GM21390 (cell line): ENCODE measurements at regions not wholly inside any gene's neighbourhood (a gene's known extent, or its start where the extent isn't known, plus 50 kb on each side); places are given as distances from the start of the nearest gene placed in this dataset.

Experiments
- ATAC-seq: cut with Tn5 transposase; IDR thresholded peaks from one replicate; pipeline ENCODE4 v1.9.1; 2021; ENCODE audit not compliant: unreplicated experiment

DNA sequence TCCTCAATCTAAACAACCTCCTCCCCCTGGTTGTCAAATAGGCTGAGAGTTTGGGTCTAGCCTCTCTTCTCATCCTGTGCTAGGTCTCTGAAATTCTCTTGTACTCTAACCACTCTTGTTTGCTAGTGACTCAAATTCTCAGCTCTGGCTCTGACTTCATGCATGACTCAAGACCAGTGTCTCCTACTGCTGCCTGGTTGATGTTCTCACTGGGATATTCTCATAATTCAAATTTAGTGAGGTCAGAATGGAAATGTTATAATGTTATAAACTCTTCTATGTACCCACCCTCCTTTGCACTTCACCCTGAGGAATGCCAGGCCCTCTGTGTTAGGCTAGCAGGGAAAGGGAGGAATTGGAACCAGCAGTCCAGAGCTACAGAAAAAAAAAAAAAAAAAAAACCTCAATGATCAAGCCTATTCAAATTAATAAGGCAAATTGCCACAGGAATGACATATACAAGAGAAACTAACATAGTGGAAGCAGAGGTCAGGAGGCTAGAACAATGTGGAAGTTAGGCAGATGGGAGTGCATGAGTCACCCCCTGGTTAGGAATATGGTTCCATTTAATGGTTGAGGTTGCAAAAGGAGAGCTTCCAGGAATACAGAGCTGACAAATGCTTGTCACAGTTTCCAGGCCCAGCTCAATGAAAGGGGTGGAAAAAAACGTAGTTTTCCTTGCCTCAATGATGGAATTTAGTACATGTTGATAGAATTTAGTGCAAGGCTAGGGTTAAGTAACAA lies 459.5 kb downstream of the RMST start:
- no peak for ATAC-seq

DNA sequence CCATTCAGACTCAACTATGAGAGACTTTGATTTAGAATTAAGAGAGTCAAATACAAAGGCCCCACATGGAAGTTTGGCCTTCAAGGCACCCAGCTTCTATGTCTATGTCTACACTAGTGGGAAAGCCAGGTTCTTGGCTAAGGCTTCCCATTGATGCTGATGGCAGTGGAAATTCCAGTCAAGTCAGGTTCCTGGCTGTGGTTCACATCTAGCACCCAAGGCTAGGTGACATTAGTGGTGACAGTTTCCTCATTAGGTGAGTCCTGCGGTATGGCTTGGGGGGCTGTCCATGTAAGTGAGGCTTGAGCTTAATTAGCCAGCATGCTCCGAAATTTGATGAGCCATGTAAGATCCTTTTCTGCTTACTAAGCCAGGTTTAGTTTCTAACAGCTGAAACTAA lies 460.9 kb downstream of the RMST start:
- no peak for ATAC-seq

DNA sequence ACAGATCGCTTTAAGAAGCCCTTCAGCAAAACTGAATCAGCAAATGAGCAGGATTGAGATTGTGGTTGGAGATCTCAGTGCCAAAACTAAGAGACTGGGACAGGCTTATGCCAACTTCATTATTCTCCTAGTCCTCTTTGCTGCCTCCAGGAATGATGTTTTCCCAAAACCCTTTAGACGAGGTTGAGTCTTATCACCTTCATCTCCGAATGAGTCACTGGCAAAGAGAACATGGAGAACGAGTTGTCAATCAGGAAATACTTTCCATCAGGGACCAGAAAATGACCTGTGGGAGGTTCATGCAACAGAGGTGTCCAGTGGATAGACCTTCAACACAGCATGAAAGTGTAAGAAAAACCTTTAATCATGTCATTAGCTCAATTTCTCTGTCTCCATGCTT lies 461.5 kb downstream of the RMST start:
- no peak for ATAC-seq

DNA sequence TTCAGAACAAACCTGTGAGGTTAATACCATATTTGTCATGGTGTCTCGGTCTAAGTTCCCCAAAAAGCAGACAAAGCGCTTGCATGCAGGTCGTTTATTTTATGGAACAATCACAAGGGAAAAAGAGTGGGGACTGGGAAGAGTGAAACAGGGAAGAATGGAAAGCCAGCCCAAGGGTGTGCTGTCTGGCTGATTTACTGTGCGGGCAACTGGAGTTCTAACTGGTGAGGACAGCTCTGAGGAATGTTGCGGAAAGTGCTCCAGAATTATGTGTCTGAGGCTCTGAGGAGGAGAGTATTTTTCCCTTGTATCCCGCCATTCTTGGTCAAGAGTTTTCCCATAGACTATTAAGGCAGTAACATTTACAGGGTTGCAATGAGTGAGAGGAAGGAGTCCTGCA lies 465.4 kb downstream of the RMST start:
- ATAC-seq = no peak

DNA sequence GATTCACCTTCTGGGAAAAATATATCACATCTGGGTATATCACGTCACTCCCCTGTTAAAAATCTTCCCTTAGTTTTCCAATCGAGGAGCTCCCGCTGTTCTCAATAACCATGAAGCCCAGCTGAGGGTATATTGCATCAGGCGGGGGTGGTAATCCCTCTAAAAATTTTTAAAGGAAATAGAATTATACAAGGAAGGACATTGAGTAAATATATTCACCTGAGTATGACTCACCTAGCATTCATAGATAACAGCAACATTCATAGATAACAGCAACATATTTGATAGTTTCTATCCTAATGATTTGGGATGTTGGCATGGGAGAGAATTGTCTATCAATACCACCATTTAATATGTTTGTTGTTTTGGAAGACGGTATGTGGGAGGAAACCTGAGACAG lies 473.6 kb downstream of the RMST start:
- no peak for ATAC-seq

DNA sequence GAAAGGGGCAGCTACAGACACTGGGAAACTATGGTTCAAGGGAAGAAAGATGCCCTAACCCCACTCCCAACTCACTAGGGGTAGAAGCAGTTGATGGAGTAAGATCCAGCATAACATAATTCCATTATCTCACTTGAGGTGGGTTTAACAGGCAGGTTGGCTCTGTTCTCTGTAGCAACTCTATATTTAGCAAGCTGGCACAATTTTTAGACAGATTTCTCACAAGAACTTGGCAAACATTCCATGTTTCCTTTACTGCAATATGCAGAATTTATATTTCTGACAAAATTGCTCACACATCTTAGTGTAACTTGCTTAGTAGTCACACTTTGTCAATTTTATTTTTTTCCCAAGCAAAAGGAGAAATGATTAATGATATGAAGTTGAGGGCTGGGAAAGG lies 475.4 kb downstream of the RMST start:
- ATAC-seq = no peak

DNA sequence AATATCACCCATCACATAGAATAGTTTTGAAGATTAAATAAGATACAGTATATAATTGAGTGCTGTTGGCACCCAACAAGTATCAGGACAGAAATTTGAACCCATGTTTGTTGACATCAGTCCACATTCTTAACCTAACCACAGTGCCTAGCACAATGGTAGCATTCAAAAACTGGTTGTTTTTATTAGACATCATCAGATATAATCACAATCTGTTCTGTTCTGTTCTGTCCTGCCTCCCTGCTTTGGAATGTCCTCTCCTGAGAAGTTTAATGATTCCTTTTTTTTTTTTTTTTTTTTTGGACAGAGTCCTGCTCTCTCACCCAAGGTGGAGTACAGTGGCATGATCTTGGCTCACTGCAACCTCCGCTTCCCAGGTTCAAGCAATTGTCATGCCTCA lies 476.6 kb downstream of the RMST start:
- ATAC-seq = no peak

DNA sequence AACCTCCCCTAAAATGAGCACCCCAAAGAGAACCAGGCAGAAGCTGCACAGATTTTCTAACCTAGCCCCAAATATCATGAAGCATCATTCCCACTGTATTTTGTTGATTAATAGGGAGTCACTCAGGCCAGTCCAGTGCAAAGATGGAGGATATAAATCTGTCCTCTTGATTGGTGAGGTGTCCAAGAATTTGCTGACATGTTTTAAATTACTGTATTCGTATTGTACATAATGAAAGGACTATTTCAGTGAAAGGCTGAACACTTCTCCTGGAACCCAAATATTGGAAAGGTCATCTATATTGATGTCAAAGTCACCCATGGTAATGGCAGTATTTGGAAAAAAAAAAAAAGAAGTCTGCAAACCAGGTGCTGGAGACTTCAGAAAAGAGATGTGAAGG lies 477.5 kb downstream of the RMST start:
- no peak for ATAC-seq

DNA sequence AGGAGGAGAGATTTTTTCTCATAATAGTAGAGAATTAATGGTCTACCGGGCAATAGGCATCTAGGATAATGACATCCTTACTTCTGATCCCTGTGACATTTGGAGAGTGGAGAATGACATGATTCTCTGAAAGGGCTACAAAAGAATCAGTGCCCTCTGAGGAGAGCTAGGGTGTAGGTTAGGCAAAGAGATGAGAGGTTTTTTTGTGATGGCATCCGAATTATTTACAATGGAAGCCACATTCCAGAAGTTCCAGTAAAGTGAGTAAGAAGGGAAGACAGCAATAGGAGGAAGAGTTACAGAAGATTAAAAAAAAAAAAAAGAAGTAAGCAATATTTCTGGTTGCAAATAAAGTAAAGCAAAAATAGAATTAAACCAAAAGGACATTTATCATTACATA lies 478.0 kb downstream of the RMST start:
- no peak for ATAC-seq

DNA sequence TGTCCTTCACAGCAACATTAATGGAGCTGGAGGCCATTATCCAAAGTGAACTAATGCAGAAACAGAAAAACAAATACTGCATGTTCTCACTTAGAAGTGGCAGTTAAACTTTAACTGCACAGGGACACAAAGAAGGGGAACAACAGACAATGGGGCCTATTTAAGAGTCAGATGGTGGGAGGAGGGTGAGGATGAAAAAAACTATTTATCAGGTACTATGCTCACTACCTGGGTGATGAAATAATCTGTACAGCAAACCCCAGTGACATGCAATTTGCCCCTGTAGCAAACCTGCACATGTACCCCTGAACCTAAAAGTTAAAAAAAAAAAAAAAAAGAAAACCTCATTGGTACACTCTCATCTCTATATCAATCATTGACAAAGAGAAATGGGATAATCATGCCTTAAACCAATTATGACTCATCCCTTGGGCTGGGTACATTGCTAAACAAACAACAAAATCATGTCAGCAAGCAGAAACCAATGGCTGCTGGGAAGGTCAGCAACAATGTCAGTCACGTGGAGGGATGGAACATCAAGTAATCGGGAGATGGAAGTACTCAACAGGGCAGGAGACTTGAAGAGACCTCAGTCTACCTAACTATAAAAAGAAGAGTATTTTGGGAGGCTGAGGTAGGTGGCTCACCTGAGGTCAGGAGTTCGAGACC lies 479.2 kb downstream of the RMST start:
- no peak for ATAC-seq

DNA sequence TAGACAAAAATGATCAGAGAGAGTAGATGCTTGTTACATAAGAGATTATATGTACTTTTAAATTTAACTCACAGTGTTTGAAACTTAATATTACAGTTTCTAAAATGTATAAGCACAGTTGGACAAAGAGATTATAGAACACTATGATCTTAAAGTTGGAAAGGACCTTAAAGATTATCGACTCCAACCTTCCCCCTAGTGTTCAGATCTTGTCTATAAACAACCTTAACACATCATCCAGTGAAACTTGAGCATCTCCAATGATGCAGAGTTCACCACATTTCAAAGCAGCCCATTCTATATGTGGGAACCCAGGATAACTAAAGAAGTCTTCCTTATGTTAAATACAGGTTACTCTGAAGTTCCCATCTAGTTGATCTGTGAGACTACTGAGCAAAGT lies 480.8 kb downstream of the RMST start:
- ATAC-seq = no peak

DNA sequence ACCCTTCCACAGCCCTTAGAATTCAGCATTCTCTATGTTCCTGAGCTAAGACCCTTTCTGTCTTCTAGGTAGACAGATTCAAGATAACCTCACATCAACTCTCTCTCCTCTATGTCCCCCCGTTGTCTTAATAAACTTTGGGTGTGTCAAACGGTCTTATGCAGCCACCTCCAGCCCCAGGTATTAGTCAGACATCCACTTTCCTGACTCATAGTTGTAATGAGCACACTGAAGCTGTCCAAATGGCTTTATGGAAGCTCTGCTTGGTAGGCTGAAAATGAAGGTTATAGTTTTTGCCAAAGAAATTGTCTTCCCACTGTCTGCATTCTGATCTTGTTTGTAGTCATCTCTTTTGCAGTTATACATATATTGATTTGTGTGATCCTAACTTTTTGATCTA lies 482.0 kb downstream of the RMST start:
- no peak for ATAC-seq

DNA sequence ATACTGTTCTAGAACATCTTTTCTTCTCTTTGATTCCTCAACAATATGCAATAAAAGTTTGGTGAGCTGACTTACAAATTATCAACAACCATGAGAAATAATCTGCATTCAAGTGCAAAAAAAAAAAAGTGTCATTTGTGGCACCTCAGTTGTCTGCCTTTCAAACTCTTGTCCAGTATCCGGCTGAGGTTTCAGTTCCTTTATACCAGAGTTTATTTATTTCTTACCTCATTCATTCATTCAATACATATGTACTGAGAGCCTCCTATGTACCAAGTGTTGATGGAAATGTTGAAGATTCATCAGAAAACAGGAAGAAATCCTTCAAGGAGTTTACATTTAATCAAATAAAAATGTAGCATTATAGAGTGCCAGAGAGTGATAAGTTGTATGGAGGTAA lies 484.1 kb downstream of the RMST start:
- ATAC-seq = no peak

DNA sequence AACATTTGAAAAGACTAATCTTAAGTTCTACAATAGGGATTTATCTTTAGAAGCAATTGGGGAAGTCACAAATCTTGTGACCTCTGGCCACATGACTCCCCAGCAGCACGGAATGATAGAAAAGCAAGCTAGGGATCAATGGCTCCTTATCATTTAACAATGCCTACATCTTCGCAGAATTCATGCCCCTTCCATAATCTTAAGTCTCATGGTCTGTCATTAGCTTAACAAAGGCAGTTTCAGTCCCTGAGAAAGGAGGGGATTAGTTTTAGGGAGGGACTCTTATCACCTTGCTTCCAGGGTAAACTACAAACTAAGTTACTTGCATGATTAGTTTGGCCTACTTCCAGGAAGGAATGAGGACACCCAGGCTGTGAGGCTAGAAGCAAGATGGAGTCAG lies 486.0 kb downstream of the RMST start:
- ATAC-seq = no peak

DNA sequence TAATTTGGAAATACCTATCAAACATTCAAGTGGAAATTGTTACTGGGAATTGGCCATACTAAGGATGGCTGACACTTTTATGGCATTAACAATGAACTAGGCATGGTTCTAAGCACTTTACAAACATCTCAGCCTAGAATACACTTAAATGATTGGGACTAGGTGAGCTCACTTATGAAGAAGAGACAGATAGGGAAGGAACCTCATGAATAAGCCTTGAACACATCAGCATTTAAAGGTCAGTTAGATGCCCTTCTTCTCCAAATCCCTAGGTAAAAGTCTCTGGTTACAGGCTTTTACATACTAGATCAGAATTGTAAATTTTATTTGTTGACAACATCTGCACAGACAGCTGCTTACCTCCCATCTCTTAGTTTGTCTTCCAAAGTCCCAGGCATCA lies 488.6 kb downstream of the RMST start:
- no peak for ATAC-seq

DNA sequence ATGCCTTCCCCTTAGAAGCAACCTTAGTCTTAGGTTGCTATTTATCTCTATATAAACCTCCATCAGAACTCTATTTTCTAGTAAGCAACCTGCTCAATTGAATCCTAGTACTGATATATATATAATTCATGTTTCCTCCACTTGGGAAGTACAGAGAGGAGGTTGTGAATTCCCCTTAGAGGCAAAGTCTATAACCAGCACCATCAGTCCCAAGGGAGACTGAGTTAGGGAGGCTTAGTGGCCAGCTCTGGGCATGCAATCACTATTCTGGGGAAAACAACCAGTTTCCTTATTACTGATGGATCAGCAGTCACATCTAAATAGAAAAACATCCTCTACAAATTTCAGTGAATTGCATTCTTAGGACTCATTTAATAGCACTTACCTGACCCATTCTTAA lies 489.1 kb downstream of the RMST start:
- no peak for ATAC-seq

DNA sequence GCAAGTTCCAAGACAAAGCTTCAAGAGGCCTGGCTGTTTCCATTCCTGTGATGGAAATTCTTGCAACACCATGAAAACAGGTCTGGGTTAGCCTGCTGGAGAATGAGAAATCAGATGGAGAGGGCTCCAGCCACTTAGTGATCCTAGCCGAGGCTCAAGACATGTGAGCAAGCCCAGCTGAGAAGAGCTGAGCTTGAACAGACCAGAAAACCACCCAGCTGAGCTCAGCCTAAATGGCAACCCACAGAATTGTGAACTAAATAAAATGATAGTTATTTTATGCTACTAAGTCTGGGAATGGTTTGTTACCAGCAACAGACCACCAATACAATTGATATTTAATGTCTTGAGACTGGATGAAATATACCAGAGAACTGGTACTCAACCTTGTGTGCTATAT lies 494.5 kb downstream of the RMST start:
- ATAC-seq = no peak

DNA sequence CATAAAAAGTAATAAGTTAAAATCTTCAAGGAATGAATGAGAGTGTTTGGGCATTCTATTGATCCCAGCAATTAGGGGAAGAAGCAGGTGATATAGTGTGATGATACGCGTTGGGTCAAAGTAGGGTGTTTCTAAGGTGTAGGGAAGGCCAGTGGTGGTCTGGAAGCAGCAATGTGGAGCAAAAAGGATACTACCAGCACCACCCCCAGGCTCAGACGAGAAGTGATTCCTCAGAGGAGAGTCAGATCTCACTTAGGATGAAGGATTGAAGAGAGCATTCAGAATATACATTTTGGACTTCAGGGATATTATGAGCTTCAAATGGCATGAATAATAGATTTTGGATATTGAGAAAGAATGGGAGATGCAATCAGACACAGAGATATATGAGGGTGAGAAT lies 497.6 kb downstream of the RMST start:
- no peak for ATAC-seq

DNA sequence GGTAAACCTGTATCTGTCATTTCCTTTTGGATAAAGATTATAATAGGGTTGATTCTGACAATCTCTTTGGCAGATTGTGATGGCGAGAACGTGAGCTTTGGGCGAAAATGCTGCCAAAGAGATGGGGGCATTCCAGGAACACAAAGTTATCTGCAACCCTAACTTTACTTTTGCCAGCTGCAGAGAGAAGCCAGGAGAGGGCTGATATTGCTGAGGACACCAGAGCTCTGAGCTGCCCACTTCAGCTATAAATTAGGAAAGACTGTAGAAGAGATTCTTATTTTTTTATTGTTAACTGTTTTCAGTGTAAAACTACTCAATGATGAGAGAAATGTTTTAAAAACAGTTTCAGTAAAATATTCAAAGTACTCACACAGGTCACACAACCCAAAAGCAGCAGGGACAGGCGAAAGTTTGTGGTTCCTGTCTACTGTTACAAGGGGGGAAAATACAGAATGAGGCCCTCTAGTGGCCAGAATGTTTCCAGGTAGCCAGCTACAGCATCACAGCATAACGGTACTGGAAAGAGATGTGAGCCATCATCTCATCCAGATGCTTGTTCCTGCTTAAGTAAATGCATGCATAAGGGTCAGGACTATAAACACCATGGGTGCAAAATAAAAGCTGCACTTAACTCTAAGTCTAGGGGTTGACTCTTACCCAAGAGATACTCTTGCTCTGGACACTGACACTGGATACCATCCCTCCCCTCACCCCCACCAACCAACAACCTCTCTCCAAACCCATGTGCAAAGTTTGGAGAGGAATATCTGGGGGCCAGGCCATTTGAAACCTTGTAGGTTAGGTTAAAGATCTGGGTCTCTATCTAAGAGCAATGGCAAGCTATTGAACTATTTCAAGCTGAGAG lies 498.4 kb downstream of the RMST start:
- peak; percentile 87 for ATAC-seq

DNA sequence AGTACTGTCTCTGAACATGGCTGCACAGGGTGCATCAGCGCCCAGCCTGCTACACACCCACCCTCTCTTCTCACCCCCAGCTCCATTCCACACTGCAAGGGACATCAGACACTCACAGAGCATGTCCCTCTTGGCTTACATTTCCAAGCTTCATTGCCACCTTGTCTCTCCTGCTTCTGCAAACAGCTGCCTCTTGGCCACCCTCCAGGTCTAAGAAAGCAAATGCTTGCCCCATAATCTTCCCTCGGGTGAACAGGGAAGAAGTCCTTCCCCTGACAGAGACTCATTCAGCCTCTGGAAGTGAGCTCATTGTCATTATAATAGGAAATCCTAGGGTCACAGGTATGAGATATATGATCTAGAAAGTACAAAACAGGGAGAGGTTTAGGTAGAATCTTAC lies 505.2 kb downstream of the RMST start:
- no peak for ATAC-seq

DNA sequence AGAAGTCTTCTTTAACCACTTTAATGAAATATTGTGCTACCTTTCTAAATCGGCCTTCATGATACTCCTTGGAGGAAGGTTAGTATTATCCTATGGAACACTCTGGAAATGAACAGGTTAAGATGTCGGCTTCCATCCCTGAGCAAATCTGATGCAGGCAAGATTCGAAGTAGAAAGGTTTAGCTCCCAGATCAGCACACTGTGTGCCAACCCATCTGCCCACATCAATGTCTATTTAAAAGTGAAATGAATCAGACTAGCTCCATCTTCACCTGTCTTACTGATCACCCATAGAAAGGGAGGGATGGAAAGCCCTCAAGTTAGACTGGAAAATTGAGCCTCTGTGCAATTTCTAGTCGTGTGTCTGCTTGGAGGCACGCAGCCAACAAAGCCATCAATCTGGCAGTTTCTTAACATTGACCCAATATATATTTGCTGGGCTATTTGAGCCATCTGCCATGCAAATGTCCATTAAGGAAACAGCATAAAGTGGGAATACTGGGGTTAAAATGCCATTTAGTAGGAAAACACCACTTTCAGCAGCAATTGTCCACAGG lies 506.1 kb downstream of the RMST start:
- no peak for ATAC-seq
